ENCODE measurements at regions not wholly inside any gene's neighbourhood (a gene's known extent, or its start where the extent isn't known, plus 50 kb on each side); places are given as distances from the start of the nearest gene placed in this dataset.
"Not testable (repeated sequence)": the region's sequence is repeated elsewhere in the genome, so short reads cannot be mapped to it uniquely, and the experiment has no call there.

GRCh38 chr7:67916111-67916510 lies 919.5 kb downstream of the TYW1 start:
- DNase-seq (ENCODE audit: low spot score) = not testable (repeated sequence)

- DNase-seq (ENCODE audit: low spot score) = no peak
These were observed 920.2 kb downstream of the TYW1 start for GRCh38 chr7:67916571-67917436.

- no peak for DNase-seq (ENCODE audit: low spot score)
These were observed 920.8 kb downstream of the TYW1 start for GRCh38 chr7:67917437-67917755.

- DNase-seq (ENCODE audit: low spot score) = no peak
These were observed 921.5 kb downstream of the TYW1 start for GRCh38 chr7:67918158-67918557.

- no peak for DNase-seq (ENCODE audit: low spot score)
These were observed 926.7 kb downstream of the TYW1 start for GRCh38 chr7:67923286-67923685.

- DNase-seq (ENCODE audit: low spot score) = no peak
These were observed 931.5 kb downstream of the TYW1 start for GRCh38 chr7:67928141-67928540.

- DNase-seq (ENCODE audit: low spot score) = not testable (repeated sequence)
These were observed 939.8 kb downstream of the TYW1 start for GRCh38 chr7:67936447-67936846.

GRCh38 chr7:67940400-67940799 lies 943.8 kb downstream of the TYW1 start:
- DNase-seq (ENCODE audit: low spot score) = no peak

- DNase-seq (ENCODE audit: low spot score) = no peak
These were observed 950.6 kb downstream of the TYW1 start for GRCh38 chr7:67947191-67947590.

GRCh38 chr7:67947646-67948045 lies 951.0 kb downstream of the TYW1 start:
- peak; percentile 67 for DNase-seq (ENCODE audit: low spot score)

GRCh38 chr7:67950321-67951083 lies 953.9 kb downstream of the TYW1 start:
- no peak for DNase-seq (ENCODE audit: low spot score)

- no peak for DNase-seq (ENCODE audit: low spot score)
These were observed 958.4 kb downstream of the TYW1 start for GRCh38 chr7:67955061-67955460.

GRCh38 chr7:67962863-67963262 lies 966.2 kb downstream of the TYW1 start:
- DNase-seq (ENCODE audit: low spot score) = no peak

GRCh38 chr7:67976490-67976889 lies 979.9 kb downstream of the TYW1 start:
- DNase-seq (ENCODE audit: low spot score) = no peak

- no peak for DNase-seq (ENCODE audit: low spot score)
These were observed 986.9 kb downstream of the TYW1 start for GRCh38 chr7:67983486-67983885.

- DNase-seq (ENCODE audit: low spot score) = no peak
These were observed 987.7 kb downstream of the TYW1 start for GRCh38 chr7:67984326-67984725.

GRCh38 chr7:67989142-67989541 lies 992.5 kb downstream of the TYW1 start:
- no peak for DNase-seq (ENCODE audit: low spot score)

- no peak for DNase-seq (ENCODE audit: low spot score)
These were observed 993.4 kb downstream of the TYW1 start for GRCh38 chr7:67990003-67990402.

- DNase-seq (ENCODE audit: low spot score) = no peak
These were observed 994.1 kb downstream of the TYW1 start for GRCh38 chr7:67990716-67991115.

GRCh38 chr7:67992287-67992686 lies 995.7 kb downstream of the TYW1 start:
- DNase-seq (ENCODE audit: low spot score) = no peak

- no peak for DNase-seq (ENCODE audit: low spot score)
These were observed 1009.4 kb downstream of the TYW1 start for GRCh38 chr7:68005992-68006391.

- DNase-seq (ENCODE audit: low spot score) = no peak
These were observed 1010.0 kb downstream of the TYW1 start for GRCh38 chr7:68006619-68007018.

GRCh38 chr7:68009716-68010115 lies 1013.1 kb downstream of the TYW1 start:
- DNase-seq (ENCODE audit: low spot score) = no peak

Data from kidney tubule cell (primary cell).